NCI-H446 (cell line): ENCODE measurements at regions not wholly inside any gene's neighbourhood (a gene's known extent, or its start where the extent isn't known, plus 50 kb on each side); places are given as distances from the start of the nearest gene placed in this dataset.
"Not testable (repeated sequence)": the region's sequence is repeated elsewhere in the genome, so short reads cannot be mapped to it uniquely, and the experiment has no call there.

Experiments used
- DNase-seq, 2 experiments: peaks; one replicate each; lab custom pipeline; 2025; lab: John Stamatoyannopoulos, UW

DNA sequence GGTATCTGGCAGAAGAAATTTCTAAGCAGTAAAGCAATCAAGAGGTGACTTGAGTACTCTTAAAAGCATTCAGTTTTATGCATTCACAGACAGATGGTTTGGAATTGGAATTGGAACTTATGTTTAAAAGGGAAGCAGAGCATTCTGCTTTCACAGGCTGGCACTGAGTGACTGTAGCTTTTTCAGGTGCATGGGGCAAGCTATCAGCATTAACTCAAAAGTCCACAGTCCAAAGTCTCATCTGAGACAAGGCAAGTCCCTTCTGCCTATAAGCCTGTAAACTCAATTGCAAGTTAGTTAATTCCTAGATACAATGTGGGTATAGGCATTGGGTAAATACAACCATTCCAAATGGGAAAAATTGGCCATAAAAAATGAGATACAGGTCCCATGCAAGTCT lies 1620.3 kb downstream of the MRPL39 start:
- DNase-seq = no peak

DNA sequence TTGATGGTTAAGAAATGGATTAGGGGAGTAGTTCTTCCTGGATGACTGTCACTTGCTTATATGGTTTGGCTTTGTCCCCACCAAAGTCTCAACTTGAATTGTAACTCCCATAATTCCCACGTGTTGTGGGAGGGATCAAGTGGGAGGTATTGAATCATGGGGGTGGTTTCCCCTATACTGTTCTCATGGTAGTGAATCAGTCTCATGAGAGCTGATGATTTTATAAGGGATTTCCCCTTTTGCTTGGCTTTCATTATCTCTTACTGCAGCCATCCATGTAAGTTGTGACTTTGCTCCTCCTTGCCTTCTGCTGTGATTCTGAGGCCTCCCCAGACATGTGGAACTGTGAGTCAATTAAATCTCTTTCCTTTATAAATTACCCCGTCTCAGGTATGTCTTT lies 1621.1 kb downstream of the MRPL39 start:
- no peak for DNase-seq

DNA sequence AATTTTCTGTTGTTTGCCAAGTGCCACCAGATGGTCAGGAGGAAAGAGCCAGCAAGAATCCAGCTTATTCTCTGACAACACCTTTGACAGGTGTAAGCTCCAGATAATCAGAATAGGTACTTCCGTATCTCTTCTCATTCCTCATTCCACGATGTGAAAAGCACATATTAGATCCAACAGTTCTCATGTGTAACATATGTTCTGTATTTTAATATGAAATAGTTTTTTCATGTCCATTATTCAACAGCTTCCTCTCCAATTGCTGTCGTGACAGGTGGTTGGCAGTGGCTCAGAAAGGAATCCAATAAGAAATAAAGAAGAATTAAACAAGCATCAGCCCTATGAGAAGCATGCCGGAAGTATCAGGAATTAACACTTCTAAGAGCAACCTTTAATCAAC lies 1624.7 kb downstream of the MRPL39 start:
- peak in 1 of 2 experiments; percentile 43 for DNase-seq

DNA sequence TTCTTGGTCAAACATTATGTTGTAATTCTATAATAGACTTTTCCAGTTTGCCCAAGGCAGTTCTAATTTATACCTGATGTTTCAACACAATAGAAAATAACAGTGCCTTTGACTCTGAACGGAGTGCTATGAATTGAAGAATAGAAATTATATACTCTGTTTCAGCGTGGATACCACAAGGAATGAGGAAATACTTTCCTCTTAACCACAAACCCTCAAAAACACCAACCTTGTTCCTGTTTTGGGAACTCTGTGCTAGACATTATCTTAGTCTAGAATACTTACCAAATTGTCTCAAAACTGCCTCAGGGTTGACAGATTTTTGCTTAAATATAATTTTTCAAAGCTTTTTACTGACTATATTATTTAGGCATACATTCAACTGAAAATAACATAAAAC lies 1629.3 kb downstream of the MRPL39 start:
- no peak for DNase-seq

DNA sequence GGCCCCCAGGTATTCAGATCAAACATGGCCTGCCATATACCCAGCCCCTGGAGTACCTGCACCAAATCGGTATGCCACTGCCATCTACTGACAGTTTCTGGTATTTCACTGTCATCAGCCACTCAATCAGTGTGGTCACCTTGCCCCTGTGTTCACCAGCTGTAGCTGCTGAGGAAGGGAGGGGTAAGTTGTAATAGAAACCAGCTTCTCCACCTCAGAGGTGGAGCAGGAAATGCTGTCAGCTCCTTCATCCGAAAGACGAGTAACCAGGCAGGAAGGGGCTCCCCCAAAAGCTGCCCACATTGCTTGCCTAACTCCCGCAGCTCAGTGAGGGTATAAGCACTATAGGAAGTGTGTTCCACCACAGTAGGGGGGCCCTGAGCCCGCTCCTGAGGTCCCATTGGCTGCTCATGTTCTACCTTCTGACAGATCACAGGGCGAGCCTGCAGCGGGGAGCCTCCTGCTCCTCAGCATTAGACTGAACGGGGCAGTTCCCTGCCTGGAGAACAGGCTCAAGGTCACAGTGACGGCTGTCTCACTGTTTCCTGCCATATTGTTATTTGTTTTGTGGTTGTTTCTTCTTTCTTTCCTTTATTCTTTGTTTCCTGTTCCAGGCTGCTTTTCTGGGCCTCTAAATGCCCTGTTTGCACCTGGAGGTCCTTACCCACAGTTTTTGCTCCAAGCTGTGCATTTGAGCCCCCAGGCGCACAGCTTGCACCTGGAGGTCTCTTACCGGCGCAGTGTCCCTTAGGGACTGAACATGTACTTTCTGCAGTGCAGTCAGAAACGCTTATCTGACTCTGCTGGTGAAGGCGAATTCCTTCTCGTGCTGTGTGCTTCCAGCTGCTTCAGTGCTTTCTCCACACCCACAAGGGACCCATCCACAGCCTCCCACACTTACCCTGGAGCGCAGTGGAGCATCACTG lies 1638.3 kb downstream of the MRPL39 start:
- DNase-seq = peak in 1 of 2 experiments; percentile 64

DNA sequence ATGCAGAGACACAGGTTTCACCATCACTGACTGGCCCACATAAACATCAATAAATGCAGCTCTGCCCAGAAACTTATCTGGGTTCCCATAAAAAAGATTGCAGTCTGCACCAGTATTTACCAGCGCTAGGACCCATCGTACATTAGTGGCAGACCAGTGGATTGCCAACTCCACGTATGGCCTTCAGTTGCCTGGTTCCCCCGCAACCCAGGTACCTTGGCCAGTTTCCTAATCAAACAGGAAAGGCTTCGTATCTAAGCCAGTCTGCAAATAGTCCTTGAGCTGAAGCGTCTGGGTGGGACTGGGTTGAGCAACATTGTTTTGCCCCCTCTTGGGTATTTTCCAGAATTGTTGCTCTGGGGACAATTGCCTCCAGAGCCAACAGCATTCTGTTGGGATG lies 1639.3 kb downstream of the MRPL39 start:
- DNase-seq = no peak

DNA sequence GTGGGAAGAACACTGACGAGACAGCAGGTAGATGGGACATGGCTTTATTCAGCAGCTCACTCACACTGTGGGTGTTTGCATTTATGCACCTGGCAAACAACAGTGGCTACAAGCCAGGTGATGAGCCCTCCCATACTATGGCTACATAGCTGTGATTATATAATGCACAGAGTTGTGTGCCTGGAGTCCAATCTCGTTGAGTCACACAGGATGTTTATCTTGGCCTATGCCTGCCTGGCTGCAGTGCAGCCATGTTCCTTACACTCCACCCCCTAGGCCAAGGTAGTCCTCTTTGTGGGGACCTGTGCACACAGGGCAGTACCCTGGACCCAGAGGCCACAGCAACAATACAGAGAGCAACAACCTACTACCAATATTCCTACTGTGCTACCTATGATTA lies 1643.8 kb downstream of the MRPL39 start:
- DNase-seq = no peak

DNA sequence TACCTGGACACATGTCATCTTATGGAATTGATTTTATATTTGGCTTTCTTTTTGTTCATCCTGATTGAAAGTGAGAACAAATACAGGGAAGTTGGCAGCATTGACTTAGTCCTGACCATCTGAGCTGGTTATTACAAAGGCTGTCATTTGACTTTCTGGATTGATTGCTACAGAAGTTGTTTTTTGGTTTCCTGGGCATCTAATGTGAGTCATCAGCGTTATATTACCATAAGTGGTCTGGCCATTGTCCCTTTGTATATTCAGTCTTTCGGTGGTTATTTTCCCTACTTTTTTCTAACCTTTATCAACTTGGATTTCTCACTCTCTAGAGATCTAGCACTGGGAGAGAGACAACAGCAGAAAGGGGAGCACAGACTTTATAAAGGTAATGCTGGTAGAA lies 1646.5 kb downstream of the MRPL39 start:
- DNase-seq = no peak

DNA sequence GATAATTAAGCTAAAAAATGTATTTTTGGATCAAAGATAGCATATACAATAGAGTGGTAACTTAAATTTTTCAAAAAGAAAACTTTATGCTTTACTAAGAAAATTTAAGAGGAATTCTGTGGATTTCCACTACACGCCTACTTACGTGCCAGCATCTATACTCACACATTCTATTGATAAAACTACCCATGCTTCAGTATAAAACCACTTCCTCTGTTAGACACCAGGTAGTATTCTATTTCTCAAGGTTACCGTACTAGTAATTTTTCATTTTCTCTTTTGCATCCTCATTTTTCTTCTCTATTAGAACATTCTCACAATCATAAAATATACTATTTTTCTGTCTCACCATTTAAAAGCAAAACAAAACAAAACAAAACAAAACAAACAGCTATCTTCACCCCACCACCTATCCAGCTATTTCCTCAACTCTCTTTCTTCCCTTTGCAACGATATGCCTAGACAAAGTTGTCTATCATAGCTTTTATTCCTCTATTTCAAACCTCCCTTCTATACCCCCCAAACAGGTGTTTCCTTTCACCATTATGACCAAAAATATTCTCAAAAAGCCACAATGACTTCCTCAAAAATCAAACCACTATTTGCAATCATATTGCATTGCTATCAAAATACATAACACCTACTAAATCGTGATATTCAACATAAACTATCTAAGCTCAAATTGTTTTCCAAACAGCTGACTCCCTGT lies 1652.0 kb downstream of the MRPL39 start:
- DNase-seq = no peak

DNA sequence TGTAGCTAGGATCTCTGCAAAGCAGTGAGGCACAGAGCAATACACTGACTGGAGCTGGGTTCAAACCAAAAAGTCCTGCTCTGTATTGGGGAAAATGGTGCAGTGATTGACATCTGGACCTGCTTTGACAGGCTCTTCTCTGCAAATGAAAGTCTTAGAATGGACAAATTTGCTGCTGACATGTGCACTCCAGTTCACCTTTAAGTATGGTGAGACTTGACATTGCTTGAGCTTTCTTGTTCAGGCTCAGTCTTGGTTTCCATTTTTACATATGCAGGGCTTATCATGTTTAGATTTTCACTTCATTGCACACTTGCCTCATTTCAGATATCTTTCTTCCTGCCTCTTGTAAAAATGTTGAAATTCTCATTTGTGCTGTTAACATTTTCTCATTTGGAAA lies 1655.0 kb downstream of the MRPL39 start:
- no peak for DNase-seq

DNA sequence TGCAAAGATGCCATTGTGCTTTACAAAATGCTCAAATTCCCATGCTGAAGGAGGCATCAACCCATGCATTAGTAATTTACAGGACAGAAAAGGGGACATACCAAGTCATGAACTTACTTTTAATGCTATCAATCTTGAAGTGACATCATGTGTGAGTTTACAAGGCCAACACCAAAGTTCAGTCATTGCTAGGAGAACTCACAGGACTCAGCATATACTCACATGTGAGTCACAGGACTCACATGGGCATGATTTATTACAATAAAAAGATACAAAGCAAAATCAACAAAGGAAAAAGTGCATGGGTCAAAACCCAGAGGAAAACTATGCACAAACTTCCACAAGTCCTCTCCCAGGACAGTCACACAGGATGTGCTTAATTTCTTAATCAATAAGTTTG lies 1656.0 kb downstream of the MRPL39 start:
- DNase-seq = no peak

DNA sequence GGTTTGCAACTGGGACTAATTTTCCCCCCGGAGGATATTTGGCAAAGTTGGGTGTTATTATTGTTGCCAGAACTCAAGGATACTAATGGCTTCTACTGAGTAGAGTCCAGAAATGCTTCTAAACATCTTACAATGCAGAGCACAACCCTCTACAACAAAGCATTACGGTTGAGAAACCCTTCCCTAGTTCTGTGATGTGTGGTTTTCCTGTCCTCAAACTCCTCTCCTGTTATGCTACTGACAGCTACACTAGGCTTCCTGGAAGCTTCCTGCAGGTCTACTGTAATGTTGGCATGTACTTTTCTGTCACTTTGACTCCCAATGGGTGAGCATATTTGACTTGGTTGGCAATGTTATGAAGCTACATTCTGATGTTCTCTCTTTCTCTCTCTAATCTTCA lies 1656.9 kb downstream of the MRPL39 start:
- no peak for DNase-seq

DNA sequence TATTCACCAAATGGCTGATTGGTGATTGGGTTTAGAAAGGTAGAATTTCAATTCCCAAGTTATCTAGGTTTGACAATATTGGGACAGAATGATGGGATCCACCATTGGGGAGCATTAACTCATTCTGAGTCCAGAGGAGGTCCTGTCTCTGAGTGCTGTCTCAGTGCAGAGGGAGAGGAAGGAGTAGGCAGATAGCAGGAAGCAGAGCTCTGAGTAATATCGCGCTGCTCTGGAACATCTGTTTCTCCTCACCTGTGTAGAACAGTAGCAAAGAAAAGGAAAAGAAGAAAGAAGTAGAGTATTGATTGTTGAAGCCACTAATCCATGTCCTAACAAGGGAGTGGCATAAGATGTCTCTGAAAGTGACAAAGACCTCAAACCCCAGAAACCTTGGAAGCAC lies 1657.8 kb downstream of the MRPL39 start:
- DNase-seq = no peak

DNA sequence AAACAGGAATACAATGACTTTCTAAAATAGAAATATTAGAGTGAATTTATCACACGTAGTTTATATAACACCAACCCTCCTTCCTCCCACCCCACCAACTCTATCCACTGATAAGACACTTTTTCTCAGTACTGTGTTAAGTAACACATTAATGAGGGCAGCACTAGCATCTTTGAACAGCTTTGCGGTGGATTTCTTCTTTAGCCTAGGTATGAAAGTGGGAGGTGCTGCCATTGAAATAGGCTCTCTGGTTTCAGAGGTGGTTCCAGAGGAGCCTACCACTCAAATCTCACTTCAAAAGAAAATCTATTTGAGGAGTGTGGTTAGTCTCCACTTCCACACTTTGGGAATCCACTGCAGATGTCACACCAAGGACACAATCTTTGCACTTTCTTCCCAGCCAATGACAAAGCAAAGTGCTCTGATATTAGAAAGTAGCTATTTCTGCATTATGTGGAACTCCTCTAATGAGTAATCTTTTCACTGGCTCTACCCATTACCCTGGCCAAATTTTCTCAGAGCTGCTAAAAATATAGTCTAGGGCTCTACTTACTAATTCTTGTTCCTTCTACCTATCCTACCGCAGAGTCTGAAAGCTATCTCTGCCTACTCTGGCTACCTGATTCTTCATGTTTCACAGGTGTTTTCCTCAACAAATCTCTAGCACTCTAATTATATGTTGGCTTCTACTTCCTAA lies 1667.8 kb downstream of the MRPL39 start:
- DNase-seq = no peak

DNA sequence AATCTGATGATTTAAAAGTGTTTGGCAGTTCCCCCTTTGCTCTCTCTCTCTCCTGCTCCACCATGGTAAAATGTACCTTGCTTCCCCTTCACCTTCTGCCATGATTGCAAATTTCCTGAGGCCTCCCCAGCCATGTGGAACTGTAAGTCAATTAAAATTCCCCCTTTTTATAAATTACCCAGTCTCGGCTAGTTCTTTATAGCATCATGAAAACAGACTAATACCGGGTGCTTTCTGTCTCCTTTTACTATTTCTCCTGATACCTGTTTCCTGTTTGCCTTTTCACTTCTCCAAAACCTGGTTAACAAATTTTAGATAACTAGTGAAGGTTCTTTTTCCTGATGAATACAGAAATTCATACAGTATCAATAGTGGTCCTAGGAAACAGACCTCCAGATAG lies 1670.3 kb downstream of the MRPL39 start:
- DNase-seq = no peak

DNA sequence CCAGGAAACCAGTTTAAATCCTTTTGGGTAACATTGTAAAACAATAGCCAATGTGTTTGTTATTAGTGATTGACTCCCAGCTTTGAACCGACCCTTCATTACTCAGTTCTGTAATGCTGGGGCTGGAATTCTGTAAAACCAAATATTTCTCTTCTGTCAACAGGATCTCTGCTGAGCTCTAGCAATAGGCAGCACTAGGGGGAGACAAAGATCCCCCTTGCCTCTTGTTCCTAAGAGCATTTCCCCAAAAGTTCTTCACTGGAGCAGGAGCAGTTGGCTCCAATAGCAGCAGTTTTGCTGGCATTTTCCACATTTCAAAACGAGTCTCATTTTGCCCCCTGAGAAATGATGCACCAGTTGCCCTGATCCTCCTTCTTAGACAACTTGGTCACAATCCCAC lies 1671.1 kb downstream of the MRPL39 start:
- peak in 1 of 2 experiments; percentile 59 for DNase-seq

DNA sequence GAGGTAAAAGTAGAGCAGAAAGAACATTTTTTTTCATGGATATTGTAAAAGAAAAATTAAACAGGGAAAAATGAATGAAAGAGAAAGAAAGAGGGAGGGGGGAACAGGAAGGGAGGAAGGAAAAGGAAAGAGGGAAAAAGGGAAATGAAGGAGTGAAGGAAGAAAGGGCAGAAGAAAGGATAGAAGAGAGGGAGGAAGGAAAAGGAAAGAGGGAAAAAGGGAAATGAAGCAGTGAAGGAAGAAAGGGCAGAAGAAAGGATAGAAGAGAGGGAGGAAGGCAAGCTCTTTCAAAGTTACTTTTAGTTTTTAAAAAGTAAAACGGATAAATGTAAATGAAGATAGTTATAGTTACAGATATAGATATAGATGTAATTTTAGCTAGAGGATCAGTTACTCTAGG lies 1676.7 kb downstream of the MRPL39 start:
- no peak for DNase-seq

DNA sequence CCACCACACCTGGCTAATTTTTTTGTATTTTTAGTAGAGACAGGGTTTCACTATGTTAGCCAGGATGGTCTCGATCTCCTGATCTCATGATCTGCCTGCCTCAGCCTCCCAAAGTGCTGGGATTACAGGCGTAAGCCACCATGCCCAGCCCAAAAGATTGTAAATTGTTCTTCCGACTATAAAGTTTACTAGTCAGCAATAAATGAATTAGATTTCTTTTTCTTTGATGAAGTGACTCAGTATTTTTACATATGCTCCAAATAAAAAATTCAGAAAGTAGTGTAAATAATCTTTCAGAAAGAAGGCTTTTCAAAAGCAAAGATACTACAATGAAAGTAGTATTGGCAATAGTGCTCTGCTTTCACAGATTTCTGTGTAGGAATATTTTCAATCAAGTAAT lies 1680.9 kb downstream of the MRPL39 start:
- DNase-seq = not testable (repeated sequence)

DNA sequence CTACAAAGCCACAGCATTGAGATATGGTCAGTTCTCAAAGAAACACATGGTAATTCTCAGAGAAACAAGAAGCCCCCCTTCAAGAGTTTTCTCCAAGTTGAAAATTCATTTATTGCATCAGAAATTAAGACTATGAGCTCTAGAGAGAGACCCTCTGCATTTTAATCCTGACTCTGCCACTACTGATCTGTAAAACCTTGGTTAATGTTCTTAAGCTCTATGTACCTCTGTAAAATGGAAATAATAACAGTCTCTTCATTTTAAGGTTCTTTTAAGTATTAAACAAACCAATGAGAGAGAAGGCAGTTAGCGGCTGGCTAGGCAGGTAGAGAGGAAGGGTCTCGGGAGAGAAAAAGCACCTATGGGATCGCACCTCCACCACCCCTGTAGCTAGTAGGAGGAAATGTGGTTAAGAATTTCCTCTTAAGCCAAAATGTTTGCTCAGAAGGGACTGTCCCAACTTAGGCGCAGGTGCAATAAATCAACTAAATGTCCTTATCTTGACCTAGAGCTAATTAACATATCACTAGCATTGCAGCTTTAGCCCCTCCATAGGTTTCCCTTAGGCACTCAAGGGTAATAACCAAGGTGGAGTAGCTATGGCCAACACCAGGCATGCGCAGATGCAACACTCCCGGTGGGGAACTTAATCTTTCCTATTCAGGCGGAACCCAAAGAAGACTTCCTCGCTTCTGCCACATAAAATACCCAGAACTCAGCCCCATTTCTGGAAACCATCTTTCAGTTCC lies 1685.4 kb downstream of the MRPL39 start:
- DNase-seq = no peak

DNA sequence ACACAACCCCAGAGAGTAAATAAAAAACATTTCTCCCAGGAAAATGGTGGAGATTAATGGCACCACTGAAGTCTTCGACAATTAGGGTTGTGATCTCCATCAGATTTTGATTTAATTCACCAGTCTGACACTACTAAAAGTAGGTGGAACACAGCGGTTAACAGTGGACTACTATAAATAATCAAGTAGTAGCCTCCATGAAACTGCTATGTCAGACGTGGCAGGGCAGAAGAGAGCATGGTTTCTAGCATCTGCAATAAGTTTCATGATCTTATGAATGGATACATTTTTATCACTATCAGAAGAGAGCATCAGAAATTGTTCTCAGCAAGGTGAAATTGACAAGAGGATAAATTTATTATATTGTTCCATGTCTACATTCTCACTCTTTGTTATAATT lies 1706.6 kb downstream of the MRPL39 start:
- no peak for DNase-seq

DNA sequence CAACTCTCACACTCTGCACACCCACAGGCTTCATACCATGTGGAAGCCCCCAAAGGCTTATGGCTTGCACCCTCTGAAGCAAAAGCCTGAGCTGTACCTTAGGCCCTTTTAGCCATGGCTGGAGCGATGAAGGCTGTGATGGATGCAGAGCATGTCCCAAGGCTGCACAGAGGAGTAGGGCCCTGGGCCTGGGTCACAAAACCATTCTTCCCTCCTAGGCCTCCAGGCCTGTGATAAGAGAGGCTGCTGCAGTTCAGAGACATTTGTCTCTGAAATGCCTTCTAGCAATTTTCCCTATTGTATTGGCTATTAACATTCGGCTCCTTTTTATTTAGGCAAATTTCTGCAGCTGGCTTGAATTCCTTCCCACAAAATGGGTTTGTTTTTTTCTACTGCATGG lies 1707.7 kb downstream of the MRPL39 start:
- no peak for DNase-seq

DNA sequence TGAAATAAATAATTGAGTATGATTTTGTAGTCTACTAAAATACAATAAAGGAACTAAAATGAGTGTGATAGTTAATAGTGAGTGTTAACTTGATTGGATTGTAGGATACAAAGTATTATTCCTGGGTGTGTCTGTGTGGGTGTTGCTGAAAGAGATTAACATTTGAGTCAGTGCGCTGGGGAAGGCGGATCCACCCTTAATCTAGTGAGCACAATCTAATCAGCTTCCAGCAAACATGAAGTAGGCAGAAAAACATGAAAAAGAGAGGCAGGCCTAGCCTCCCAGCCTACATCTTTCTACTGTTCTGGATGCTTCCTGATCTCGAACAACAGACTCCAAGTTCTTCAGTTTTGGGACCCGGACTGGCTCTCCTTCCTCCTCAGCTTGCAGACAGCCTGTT lies 1716.6 kb downstream of the MRPL39 start:
- DNase-seq = no peak
